ENCODE measurements at regions not wholly inside any gene's neighbourhood (a gene's known extent, or its start where the extent isn't known, plus 50 kb on each side); places are given as distances from the start of the nearest gene placed in this dataset.

DNA sequence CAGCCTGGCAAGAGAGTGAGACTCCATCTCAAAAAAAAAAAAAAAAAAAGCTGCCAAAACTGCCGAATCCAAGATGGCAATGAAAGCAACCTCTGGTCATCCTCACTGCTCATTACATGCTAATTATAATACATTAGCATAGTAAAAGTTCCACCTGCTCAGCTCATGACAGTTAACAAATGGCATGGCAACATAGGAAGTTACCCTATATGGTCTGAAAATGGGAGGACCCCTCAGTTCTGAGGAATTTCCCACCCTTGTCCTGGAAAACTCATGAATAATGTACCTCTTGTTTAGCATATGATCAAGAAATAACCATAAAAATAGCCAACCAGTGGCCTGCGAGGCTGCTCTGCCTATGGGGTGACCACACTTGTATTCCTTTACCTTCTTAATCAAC lies 93.1 kb upstream of the PGBD5 start:
- Histone ChIP-seq H3K9ac (ENCODE audit: low read depth in 1 of 2, low read length in 2 of 2) (no peak overlapping the region), H3K4me1 (ENCODE audit: control insufficient read depth in 1 of 2, insufficient read depth in 2 of 2, low read length in 2 of 2) (no peaks in the 10 kb centered on the region), H3K4me3 (ENCODE audit: low read depth in 1 of 2, low read length in 2 of 2) (no peak overlapping the region), H3K27me3 (ENCODE audit: control insufficient read depth in 1 of 2, insufficient read depth in 2 of 2, low read length in 2 of 2) (no peaks in the 10 kb centered on the region), H3K36me3 (ENCODE audit: control insufficient read depth in 1 of 2, insufficient read depth in 2 of 2, low read length in 2 of 2) (no peaks in the 10 kb centered on the region), H3K9me3 (ENCODE audit: control insufficient read depth in 1 of 2, low read length in 2 of 2) (no peaks in the 10 kb centered on the region), H3K27ac (ENCODE audit: low read depth, low read length) (no peak overlapping the region)

DNA sequence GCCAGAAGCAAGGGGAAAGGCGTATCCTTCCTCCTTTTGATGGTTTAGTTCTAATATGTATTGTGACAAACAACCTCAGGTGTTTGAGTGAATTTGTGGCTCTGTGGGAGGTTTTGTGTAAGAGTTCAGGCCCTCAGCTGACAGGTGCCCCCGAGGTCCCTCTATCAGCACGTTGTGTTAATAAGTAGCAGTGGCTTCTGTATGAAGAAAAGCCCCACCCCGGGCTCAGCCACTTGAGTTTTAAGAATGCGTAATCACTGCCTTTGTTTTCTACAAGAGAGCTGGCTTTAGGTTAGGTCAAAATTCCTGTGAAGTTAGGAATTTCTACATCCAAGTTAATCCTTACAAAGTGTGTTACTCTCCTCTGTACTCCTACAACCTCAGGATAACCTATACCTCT lies 92.4 kb upstream of the PGBD5 start:
- H3K4me1 ChIP-seq (ENCODE audit: control insufficient read depth in 1 of 2, insufficient read depth in 2 of 2, low read length in 2 of 2), result no peaks in the 10 kb centered on the region
- H3K9me3 ChIP-seq (ENCODE audit: control insufficient read depth in 1 of 2, low read length in 2 of 2), result no peaks in the 10 kb centered on the region
- H3K36me3 ChIP-seq (ENCODE audit: control insufficient read depth in 1 of 2, insufficient read depth in 2 of 2, low read length in 2 of 2), result no peaks in the 10 kb centered on the region
- H3K27me3 ChIP-seq (ENCODE audit: control insufficient read depth in 1 of 2, insufficient read depth in 2 of 2, low read length in 2 of 2), result no peaks in the 10 kb centered on the region
- no peak overlapping the region for H3K4me3 ChIP-seq (ENCODE audit: low read depth in 1 of 2, low read length in 2 of 2)
- no peak overlapping the region for H3K9ac ChIP-seq (ENCODE audit: low read depth in 1 of 2, low read length in 2 of 2)
- H3K27ac ChIP-seq (ENCODE audit: low read depth, low read length), result no peak overlapping the region

DNA sequence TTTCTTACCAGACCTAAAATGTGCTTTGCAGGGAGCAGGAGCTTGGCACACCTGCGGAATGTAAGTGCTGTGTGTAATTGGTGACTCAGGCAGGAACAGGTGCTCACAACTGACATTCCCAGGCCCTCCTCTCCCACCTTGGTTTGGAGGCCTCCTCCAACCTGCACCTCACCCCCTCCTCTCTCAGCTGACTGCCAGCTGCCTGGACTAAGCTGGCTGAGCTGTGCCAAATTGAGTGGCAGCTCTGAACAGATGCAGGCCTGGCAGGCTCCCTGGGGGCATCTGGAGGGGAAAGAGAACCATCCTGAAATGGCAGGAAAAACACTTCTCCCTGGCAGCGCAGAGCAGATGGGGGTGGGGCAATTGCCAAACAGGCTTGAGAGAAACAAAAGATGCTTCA lies 91.7 kb upstream of the PGBD5 start:
- Histone ChIP-seq H3K27me3 (ENCODE audit: control insufficient read depth in 1 of 2, insufficient read depth in 2 of 2, low read length in 2 of 2) (no peaks in the 10 kb centered on the region), H3K4me3 (ENCODE audit: low read depth in 1 of 2, low read length in 2 of 2) (no peak overlapping the region), H3K9me3 (ENCODE audit: control insufficient read depth in 1 of 2, low read length in 2 of 2) (no peaks in the 10 kb centered on the region), H3K27ac (ENCODE audit: low read depth, low read length) (no peak overlapping the region), H3K36me3 (ENCODE audit: control insufficient read depth in 1 of 2, insufficient read depth in 2 of 2, low read length in 2 of 2) (no peaks in the 10 kb centered on the region), H3K4me1 (ENCODE audit: control insufficient read depth in 1 of 2, insufficient read depth in 2 of 2, low read length in 2 of 2) (no peaks in the 10 kb centered on the region), H3K9ac (ENCODE audit: low read depth in 1 of 2, low read length in 2 of 2) (no peak overlapping the region)

DNA sequence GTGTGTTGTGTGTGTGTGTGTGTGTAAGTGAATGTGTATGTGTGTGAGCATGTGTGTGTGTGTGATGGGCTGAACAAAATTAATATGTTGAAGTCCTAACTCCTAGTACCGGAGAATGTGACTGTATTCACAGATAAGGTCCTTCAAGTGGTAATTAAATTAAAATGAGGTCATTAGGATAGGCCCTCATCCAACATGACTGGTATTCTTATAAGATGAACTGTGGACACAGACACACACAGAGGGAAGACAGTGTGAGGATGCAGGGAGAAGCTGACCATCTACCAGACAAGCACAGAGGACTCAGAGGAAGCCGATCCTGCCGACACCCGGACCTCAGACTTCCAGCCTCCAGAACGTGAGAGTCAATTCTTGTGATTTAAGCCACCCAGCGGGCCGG lies 91.2 kb upstream of the PGBD5 start:
- no peaks in the 10 kb centered on the region for H3K36me3 ChIP-seq (ENCODE audit: control insufficient read depth in 1 of 2, insufficient read depth in 2 of 2, low read length in 2 of 2)
- H3K4me3 ChIP-seq (ENCODE audit: low read depth in 1 of 2, low read length in 2 of 2), result no peak overlapping the region
- H3K9ac ChIP-seq (ENCODE audit: low read depth in 1 of 2, low read length in 2 of 2), result no peak overlapping the region
- no peaks in the 10 kb centered on the region for H3K9me3 ChIP-seq (ENCODE audit: control insufficient read depth in 1 of 2, low read length in 2 of 2)
- no peaks in the 10 kb centered on the region for H3K27me3 ChIP-seq (ENCODE audit: control insufficient read depth in 1 of 2, insufficient read depth in 2 of 2, low read length in 2 of 2)
- no peak overlapping the region for H3K27ac ChIP-seq (ENCODE audit: low read depth, low read length)
- H3K4me1 ChIP-seq (ENCODE audit: control insufficient read depth in 1 of 2, insufficient read depth in 2 of 2, low read length in 2 of 2), result no peaks in the 10 kb centered on the region

DNA sequence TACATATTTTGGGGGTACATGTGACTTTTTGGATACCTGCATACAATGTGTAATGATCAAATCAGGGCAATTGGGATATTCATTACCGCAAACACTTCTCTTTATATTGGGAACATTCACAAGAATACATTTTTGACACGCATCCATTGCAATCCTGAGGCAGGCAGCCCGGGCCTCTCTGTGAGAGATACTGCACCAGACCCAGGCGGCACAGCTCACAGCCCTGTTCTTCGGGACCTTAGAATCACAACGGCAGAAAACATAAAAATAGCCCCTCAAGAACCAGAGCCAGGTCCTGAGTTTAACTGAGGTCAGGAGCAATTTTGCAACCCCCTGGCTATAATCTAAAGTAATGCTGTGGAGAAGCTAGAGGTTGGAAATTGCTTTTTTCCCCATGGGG lies 90.8 kb upstream of the PGBD5 start:
- no peak overlapping the region for H3K4me3 ChIP-seq (ENCODE audit: low read depth in 1 of 2, low read length in 2 of 2)
- H3K9ac ChIP-seq (ENCODE audit: low read depth in 1 of 2, low read length in 2 of 2), result no peak overlapping the region
- H3K27ac ChIP-seq (ENCODE audit: low read depth, low read length), result no peak overlapping the region
- no peaks in the 10 kb centered on the region for H3K9me3 ChIP-seq (ENCODE audit: control insufficient read depth in 1 of 2, low read length in 2 of 2)
- no peaks in the 10 kb centered on the region for H3K27me3 ChIP-seq (ENCODE audit: control insufficient read depth in 1 of 2, insufficient read depth in 2 of 2, low read length in 2 of 2)
- no peaks in the 10 kb centered on the region for H3K4me1 ChIP-seq (ENCODE audit: control insufficient read depth in 1 of 2, insufficient read depth in 2 of 2, low read length in 2 of 2)
- H3K36me3 ChIP-seq (ENCODE audit: control insufficient read depth in 1 of 2, insufficient read depth in 2 of 2, low read length in 2 of 2), result no peaks in the 10 kb centered on the region

DNA sequence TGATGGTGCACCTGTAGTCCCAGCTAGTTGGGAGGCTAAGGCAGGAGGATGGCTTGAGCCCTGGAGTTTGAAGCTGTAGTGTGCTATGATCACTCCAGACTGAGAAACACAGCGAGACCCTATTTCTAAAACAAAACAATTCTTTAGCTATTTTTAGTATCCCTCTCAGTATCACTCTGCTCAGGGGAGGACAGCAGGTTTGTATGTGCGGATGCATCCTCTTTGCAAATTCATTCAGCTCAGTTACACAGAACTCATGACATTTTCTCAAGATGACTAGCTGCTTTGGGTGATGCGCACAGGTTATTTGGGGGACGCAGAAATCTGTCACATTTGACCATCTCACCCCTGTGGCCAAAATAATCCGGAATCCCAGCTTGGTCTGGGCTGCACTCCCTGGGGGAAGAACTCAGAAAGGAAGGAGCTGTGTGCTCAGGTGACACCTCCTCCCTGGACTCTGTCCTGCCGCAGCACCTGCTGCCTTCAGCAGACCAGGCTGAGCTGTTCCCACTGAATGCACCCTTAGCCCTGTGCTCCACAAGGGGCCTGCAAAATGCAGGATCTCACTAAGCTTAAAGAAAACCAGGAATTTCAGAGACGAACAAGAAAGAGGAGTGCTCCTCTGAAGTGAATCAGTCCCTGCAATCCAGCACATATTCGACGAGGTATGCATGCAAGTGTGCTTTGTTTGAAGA lies 89.5 kb upstream of the PGBD5 start:
- no peaks in the 10 kb centered on the region for H3K9me3 ChIP-seq (ENCODE audit: control insufficient read depth in 1 of 2, low read length in 2 of 2)
- H3K9ac ChIP-seq (ENCODE audit: low read depth in 1 of 2, low read length in 2 of 2), result no peak overlapping the region
- H3K4me1 ChIP-seq (ENCODE audit: control insufficient read depth in 1 of 2, insufficient read depth in 2 of 2, low read length in 2 of 2), result no peaks in the 10 kb centered on the region
- no peak overlapping the region for H3K4me3 ChIP-seq (ENCODE audit: low read depth in 1 of 2, low read length in 2 of 2)
- no peaks in the 10 kb centered on the region for H3K27me3 ChIP-seq (ENCODE audit: control insufficient read depth in 1 of 2, insufficient read depth in 2 of 2, low read length in 2 of 2)
- no peaks in the 10 kb centered on the region for H3K36me3 ChIP-seq (ENCODE audit: control insufficient read depth in 1 of 2, insufficient read depth in 2 of 2, low read length in 2 of 2)
- no peak overlapping the region for H3K27ac ChIP-seq (ENCODE audit: low read depth, low read length)

DNA sequence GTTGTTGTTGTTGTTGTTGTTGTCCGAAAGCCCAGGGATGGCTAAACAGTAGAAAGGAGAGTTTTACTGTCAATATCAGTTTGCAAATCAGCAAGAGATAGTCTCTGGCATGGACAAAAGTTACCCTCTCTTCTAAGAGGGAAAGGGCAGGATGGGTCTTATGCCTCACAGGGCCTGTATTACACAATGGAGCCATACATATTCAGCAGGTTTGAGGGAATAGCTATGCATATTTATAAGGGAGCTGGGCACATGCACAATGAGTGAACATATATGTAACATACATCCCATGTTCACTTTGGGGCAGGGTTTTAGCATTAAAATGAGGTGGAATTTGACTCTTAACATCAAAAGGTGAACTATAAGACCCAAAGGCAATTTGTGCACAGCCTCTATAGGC lies 84.4 kb upstream of the PGBD5 start:
- peaks cover 0 to 5% of the 10 kb centered on the region in 2 donors for H3K9me3 ChIP-seq (ENCODE audit: control insufficient read depth in 1 of 2, low read length in 2 of 2)

DNA sequence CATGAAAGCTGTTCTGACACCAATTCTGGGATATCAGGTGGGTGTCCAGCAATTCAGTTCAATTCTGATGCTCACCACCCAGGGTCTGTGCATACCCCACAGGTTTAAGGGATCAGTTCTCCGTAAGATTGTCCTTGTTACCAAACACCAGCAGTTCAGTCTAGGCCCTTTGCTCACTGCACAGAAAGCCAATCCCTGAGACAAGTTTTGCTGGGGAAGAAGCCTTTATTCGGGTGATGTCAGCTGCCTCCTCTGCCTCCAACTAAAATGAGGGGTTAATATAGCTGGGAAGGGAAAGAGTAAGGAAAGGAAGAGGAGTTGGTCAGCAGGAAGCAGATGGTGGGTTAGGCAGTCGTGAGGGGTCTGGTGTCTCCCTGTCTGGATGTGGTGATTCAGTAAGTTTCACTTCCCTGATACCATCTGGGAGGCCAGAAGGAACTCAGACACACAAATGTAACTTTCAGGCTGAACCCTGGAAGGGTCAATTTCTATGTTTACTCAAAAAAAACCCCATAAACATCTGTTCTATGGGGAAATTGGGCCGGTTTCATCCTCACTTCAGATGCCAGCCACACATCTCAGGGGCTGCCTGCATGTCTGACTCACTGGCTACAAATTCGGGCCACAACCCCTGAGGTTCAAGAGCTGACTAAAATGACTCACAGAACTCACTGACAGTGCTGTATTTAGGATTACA lies 83.3 kb upstream of the PGBD5 start:
- peaks cover 0 to 5% of the 10 kb centered on the region in 2 donors for H3K9me3 ChIP-seq (ENCODE audit: control insufficient read depth in 1 of 2, low read length in 2 of 2)
- H3K4me1 ChIP-seq (ENCODE audit: control insufficient read depth in 1 of 2, insufficient read depth in 2 of 2, low read length in 2 of 2), result no peaks in the 10 kb centered on the region
- H3K27me3 ChIP-seq (ENCODE audit: control insufficient read depth in 1 of 2, insufficient read depth in 2 of 2, low read length in 2 of 2), result no peaks in the 10 kb centered on the region
- no peak overlapping the region for H3K9ac ChIP-seq (ENCODE audit: low read depth in 1 of 2, low read length in 2 of 2)
- no peak overlapping the region for H3K4me3 ChIP-seq (ENCODE audit: low read depth in 1 of 2, low read length in 2 of 2)
- no peaks in the 10 kb centered on the region for H3K36me3 ChIP-seq (ENCODE audit: control insufficient read depth in 1 of 2, insufficient read depth in 2 of 2, low read length in 2 of 2)
- no peak overlapping the region for H3K27ac ChIP-seq (ENCODE audit: low read depth, low read length)

More for the DNA sequence above, 84.4 kb upstream of the PGBD5 start:
- Histone ChIP-seq H3K4me1 (ENCODE audit: control insufficient read depth in 1 of 2, insufficient read depth in 2 of 2, low read length in 2 of 2) (no peaks in the 10 kb centered on the region), H3K9ac (ENCODE audit: low read depth in 1 of 2, low read length in 2 of 2) (no peak overlapping the region), H3K4me3 (ENCODE audit: low read depth in 1 of 2, low read length in 2 of 2) (no peak overlapping the region), H3K27ac (ENCODE audit: low read depth, low read length) (no peak overlapping the region), H3K27me3 (ENCODE audit: control insufficient read depth in 1 of 2, insufficient read depth in 2 of 2, low read length in 2 of 2) (no peaks in the 10 kb centered on the region), H3K36me3 (ENCODE audit: control insufficient read depth in 1 of 2, insufficient read depth in 2 of 2, low read length in 2 of 2) (no peaks in the 10 kb centered on the region)

DNA sequence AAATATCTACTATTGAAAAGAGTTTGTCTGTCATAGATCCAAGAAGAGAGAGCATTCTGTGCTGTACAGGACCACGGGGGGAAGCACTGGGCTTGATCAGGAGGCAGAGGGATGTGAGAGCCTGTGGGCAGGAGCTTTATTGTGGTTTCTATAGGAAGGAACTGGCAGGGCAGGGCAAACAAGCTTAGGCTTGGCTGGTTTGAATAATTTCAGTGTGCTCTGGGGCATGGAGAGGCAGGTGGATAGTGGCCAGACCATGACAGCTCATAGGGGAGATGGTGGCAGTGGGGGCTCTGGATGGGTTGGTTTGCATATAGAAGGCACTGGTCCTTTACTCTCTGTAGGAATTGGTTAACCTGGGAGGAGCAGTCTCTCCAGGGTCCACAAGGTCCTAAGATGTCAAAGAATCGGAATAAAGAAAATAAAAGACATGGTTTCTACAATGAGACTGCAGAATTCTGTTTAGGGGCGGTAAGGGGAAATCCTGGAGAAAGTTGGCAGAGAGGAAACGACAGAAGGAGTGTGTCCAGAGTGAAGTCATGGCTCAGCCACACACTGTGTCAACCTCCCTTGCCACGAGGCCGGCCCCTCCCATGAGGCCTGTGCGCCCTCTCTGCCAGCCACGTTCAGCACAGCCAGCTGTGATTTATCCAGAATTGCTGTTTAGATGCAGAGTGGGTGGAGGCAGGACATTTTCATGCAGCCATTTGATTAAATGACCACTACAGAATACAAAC lies 81.7 kb upstream of the PGBD5 start:
- H3K27ac ChIP-seq (ENCODE audit: low read depth, low read length), result no peak overlapping the region
- H3K9me3 ChIP-seq (ENCODE audit: control insufficient read depth in 1 of 2, low read length in 2 of 2), result peaks cover 0 to 5% of the 10 kb centered on the region in 2 donors
- H3K27me3 ChIP-seq (ENCODE audit: control insufficient read depth in 1 of 2, insufficient read depth in 2 of 2, low read length in 2 of 2), result no peaks in the 10 kb centered on the region
- H3K4me3 ChIP-seq (ENCODE audit: low read depth in 1 of 2, low read length in 2 of 2), result no peak overlapping the region
- no peak overlapping the region for H3K9ac ChIP-seq (ENCODE audit: low read depth in 1 of 2, low read length in 2 of 2)
- no peaks in the 10 kb centered on the region for H3K36me3 ChIP-seq (ENCODE audit: control insufficient read depth in 1 of 2, insufficient read depth in 2 of 2, low read length in 2 of 2)
- no peaks in the 10 kb centered on the region for H3K4me1 ChIP-seq (ENCODE audit: control insufficient read depth in 1 of 2, insufficient read depth in 2 of 2, low read length in 2 of 2)

DNA sequence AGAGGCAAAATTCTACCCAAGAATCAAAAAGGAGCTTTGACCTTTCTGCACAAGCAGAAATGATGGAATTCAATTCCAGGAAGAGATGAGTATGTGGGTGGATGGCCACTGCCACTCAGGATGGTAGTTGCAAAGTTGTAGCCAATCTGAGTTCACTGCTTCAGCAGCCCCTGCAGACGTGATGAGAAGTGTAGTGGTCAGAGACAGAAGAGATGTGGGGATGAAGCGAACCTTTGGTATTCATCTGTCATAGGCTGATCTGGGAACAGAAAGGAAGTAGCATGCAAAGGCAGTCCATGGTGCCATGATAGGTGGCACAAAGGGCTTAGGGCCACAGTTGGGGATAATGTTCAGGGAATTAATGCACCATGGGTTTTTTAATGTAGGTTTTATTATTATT lies 81.1 kb upstream of the PGBD5 start:
- Histone ChIP-seq H3K36me3 (ENCODE audit: control insufficient read depth in 1 of 2, insufficient read depth in 2 of 2, low read length in 2 of 2) (no peaks in the 10 kb centered on the region), H3K9ac (ENCODE audit: low read depth in 1 of 2, low read length in 2 of 2) (no peak overlapping the region), H3K4me1 (ENCODE audit: control insufficient read depth in 1 of 2, insufficient read depth in 2 of 2, low read length in 2 of 2) (no peaks in the 10 kb centered on the region), H3K27me3 (ENCODE audit: control insufficient read depth in 1 of 2, insufficient read depth in 2 of 2, low read length in 2 of 2) (no peaks in the 10 kb centered on the region), H3K4me3 (ENCODE audit: low read depth in 1 of 2, low read length in 2 of 2) (no peak overlapping the region), H3K27ac (ENCODE audit: low read depth, low read length) (no peak overlapping the region), H3K9me3 (ENCODE audit: control insufficient read depth in 1 of 2, low read length in 2 of 2) (peaks cover 0 to 5% of the 10 kb centered on the region in 2 donors)

Measured in duodenal mucosa (tissue), 2 donors.